Liver (tissue), 3 donors: ENCODE measurements at regions not wholly inside any gene's neighbourhood (a gene's known extent, or its start where the extent isn't known, plus 50 kb on each side); places are given as distances from the start of the nearest gene placed in this dataset.

Source experiments
- ATF3 ChIP-seq: IDR thresholded peaks from 2 replicates; pipeline ENCODE4 v1.6.1; 2016; ENCODE audit warnings: antibody characterized with exemption
- FOXA1 ChIP-seq: IDR thresholded peaks from 2 replicates; pipeline ENCODE4 v1.6.1; 2016; ENCODE audit warnings: antibody characterized with exemption
- GABPA ChIP-seq, 2 donors: IDR thresholded peaks in 1 of 2; conservative IDR thresholded peaks in 1 of 2; 2 replicates each; pipeline ENCODE4 v1.6.1; 2016; ENCODE audit warnings: antibody characterized with exemption in 2 of 2, mild to moderate bottlenecking in 1 of 2, moderate library complexity in 1 of 2
- HNF4G ChIP-seq: IDR thresholded peaks from 2 replicates; pipeline ENCODE4 v1.6.1; 2016; ENCODE audit warnings: antibody characterized with exemption
- MAX ChIP-seq: IDR thresholded peaks from 2 replicates; pipeline ENCODE4 v1.6.1; 2016; ENCODE audit warnings: antibody characterized with exemption
- RXRA ChIP-seq, 2 donors: IDR thresholded peaks; 2 replicates each; pipeline ENCODE4 v1.6.1; 2017 to 2018; ENCODE audit warnings: antibody characterized with exemption in 2 of 2, mild to moderate bottlenecking in 1 of 2
- SP1 ChIP-seq: IDR thresholded peaks from 2 replicates; pipeline ENCODE4 v1.6.1; 2018; ENCODE audit warnings: antibody characterized with exemption, mild to moderate bottlenecking
- TAF1 ChIP-seq: conservative IDR thresholded peaks from 2 replicates; pipeline ENCODE4 v1.6.1; 2016; ENCODE audit warnings: antibody characterized with exemption, mild to moderate bottlenecking
- ZBTB33 ChIP-seq: IDR thresholded peaks from 2 replicates; pipeline ENCODE4 v1.6.1; 2016; ENCODE audit warnings: antibody characterized with exemption
- TF ChIP-seq, protein P1 (sequence below): fragments of 150-350 bp; IDR thresholded peaks from 2 replicates; pipeline ENCODE4 v1.5.1; 2017; ENCODE audit warnings: improper control_type of control experiment, low read depth, low read length; ENCODE audit not compliant: missing input control
- donor health status: healthy.
- donor health status: healthy.

GRCh38 chr21:18142655-18143054, 102.0 kb upstream of the CHODL start:
- TF ChIP-seq, protein P1, sequence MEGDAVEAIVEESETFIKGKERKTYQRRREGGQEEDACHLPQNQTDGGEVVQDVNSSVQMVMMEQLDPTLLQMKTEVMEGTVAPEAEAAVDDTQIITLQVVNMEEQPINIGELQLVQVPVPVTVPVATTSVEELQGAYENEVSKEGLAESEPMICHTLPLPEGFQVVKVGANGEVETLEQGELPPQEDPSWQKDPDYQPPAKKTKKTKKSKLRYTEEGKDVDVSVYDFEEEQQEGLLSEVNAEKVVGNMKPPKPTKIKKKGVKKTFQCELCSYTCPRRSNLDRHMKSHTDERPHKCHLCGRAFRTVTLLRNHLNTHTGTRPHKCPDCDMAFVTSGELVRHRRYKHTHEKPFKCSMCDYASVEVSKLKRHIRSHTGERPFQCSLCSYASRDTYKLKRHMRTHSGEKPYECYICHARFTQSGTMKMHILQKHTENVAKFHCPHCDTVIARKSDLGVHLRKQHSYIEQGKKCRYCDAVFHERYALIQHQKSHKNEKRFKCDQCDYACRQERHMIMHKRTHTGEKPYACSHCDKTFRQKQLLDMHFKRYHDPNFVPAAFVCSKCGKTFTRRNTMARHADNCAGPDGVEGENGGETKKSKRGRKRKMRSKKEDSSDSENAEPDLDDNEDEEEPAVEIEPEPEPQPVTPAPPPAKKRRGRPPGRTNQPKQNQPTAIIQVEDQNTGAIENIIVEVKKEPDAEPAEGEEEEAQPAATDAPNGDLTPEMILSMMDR, result no peak
- TF ChIP-seq ATF3 (no peak), GABPA (IDR thresholded peaks at IDR 0.05 in 1 of 2, conservative IDR thresholded peaks at IDR 0.05 in 1 of 2) (no peak), MAX (no peak), TAF1 (no peak), ZBTB33 (no peak), RXRA (IDR thresholded peaks at IDR 0.05) (no peak), HNF4G (no peak), FOXA1 (no peak), SP1 (no peak)
